HG03558 (cell line): ENCODE measurements at regions not wholly inside any gene's neighbourhood (a gene's known extent, or its start where the extent isn't known, plus 50 kb on each side); places are given as distances from the start of the nearest gene placed in this dataset.
A peak's percentile ranks its signal among the peaks of the same experiment; 100 is the strongest.

ENCODE experiments used
- ATAC-seq: cut with Tn5 transposase; IDR thresholded peaks from one replicate; pipeline ENCODE4 v1.9.1; 2021; ENCODE audit warnings: moderate number of reproducible peaks; ENCODE audit not compliant: unreplicated experiment; ENCODE audit errors: extremely low read depth

DNA sequence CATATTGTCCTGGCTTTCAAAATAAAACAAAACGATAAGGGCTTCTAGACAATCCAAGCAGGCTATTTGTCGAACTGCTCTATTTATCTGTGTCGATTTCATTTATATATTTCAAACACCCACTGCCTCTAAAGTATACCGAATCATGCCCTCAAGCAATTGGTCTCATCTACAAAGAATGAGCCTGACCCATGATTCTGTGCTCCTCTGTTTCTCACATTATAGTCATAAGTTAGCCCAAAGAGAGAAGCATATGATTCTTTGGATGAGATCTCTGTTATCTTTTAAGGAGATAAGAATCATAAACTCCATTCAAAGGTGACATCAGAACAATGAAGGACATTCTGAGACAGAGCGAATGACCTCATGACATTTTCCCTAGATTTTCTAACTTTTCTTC is 191.1 kb downstream of the MAP2K6 start:
- ATAC-seq: no peak

DNA sequence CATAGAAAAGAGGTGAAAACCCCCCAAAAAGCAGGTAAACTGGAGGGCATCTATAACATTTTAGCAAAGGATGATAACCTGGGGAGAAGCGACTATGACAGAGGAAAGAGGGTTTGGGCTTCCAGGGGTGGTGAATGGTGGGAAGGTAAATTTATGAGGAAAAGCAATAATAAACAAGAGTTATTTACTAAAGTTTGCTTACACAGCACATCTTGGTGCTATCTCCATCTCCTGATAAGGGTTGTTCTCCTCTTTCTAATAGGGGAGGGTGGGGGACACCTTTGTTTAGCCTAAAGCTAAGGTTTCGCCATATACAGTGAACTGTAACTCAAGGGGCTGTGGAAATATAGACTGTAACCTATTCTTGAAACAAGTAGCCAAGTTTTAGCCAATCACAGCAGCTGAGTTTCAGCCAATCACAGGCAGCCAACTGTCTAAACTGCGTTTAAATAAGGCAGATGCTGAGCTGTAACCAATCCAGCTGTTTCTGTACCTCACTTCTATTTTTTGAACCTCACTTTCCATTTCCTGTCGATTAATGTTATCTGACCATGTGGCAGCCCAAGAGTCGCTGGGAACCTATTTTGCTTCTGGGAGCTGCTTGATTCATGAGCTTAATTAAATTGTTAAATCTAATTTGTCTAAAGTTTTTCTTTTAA is 191.8 kb downstream of the MAP2K6 start:
- no peak for ATAC-seq

DNA sequence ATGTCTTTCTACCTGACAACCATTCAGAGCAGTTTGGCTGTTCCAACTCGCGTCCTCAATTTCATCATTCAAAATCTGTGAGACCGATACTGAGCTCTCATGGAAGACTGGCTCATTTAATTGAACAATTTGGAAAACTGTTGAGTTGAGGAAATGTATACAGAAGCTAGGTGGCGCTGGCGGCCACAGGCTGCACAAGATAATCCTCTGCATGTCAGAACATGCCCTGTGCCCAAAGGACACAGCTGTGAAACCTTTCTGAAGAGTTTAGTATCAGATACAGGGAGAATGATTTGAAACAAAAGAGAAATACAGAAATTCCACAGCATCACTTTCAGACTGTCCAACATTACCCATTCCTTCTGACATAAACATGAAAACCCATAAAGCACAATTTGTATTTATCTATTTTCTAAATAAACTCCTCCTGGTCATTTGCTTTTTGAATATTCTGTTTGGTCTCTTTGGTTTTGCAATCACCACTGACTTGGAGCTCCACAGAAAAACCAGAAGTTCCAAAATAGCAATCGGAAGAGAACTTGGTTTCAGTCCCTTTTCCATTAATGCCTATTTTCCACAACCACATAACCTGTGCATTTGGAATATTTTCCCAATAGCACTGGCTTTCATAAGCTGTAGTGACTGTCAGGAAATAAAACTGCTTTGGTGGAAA is 192.8 kb downstream of the MAP2K6 start:
- ATAC-seq: peak; percentile 78

DNA sequence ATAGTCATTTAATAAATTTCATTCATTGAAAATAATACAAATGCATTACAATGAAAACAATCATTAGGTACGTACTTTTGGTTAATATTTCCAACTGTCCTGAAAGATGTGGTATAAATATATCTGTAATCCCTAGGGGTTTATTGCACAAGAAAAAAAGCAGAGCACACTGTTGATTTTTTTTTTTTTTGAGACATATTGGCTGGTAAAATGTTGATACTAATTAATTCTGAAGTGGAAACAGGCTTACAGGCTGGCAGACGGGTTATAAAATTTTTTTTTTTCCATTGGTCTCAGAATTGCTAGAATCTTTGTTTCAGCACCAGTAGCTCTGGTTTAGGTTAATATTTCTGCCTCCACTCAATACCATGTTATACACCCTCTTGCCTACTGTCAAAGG is 193.6 kb downstream of the MAP2K6 start:
- ATAC-seq: no peak

DNA sequence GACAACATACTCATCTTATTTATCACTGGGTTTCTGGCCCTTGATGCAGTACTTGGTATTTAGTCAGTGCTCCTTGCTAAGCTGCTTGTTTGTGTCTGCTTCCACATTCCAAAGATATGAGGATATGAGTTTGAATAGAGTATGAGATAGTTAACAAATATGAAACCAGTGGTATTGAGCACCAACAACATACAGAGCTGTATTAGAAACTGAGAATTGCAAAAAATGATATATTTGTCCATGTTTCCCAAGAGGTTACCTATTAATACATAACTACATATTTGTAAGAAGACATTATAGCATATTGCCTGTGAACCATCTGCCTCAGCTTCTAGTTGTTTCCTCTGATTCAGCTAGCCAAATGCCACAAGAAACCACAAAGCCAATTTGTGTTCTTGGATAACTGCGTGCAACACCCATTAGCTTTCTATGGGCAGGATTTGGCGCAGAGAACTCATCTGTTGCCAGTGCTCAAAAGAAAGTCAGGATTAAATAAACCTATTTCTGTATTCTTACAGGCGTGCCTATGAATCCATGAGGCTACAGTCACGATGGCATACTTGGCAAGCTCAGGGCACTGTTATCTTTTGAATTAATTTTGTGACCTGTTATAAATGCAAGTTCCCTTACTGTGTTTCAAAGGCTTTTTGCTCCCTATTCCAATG is 194.4 kb downstream of the MAP2K6 start:
- no peak for ATAC-seq

DNA sequence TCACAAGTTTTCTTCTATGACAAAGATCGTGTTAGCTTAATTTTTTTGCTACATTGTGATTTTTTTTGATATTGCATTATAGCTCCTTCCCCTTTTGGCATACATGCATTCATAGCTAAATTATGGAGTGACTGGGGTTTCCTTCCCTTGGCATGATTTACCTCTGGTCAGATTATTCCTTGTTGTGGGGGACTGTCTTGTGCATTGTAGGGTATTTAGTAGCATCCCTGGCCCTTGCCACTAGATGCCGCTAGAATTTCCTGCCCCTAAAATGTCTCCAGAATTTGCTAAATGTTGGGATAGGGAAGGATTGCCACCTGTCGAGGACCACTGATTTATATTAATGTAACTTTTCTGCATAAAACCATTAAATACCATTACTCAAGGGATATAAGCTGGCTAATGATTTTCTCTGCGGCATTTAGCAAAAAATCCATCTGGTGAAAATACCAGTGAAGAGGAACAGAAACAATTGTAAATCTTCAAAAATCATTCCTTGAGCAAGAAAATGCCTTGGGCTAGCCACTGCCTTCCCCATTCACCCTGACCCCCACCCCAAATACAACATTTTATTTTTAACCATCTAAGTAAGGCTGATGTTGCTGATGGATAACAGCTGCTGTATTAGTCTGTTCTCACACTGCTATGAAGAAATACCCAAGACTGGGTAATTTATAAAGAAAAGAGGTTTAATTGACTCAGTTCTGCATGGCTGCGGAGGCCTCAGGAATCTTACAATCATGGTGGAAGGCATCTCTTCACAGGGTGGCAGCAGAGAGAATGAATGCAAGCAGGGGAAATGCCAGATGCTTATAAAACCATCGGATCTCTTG is 195.2 kb downstream of the MAP2K6 start:
- ATAC-seq: no peak

DNA sequence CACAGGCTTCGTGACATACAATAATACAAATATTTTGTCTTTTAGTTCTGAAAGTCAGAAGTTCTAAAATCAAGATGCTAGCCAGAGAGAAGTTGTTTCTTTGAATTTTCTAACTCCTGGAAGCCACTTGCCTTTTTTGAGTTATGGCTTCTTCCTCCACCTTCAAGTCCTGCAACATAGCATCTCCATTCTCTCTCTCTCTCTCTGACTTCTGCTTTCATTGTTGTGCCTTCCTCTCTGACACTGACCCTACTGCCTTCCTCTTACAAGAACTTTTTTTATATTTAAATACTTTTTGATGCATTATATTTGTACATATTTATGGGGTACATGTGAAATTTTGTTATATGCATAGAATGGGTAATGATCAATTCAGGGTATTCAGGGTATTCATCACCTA is 205.9 kb downstream of the MAP2K6 start:
- ATAC-seq: no peak

DNA sequence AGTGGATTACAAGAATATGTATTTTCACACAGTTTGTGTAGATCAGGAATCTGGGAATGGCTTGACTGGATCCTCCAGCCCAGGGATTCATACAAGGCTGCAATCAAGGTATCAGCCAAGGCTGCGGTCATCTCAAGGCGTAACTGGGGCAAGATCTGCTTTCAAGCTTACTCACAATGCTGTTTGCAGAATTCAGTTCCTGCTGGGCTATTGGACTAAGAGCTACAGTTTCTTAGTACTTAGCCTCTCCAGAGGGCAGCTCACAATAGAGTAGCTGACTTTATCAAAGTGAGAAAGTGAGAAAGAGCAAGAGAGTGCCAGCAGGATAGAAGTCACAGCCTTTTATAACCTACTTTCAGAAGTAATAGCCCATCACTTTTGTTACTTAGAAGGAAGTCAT is 211.0 kb downstream of the MAP2K6 start:
- no peak for ATAC-seq

DNA sequence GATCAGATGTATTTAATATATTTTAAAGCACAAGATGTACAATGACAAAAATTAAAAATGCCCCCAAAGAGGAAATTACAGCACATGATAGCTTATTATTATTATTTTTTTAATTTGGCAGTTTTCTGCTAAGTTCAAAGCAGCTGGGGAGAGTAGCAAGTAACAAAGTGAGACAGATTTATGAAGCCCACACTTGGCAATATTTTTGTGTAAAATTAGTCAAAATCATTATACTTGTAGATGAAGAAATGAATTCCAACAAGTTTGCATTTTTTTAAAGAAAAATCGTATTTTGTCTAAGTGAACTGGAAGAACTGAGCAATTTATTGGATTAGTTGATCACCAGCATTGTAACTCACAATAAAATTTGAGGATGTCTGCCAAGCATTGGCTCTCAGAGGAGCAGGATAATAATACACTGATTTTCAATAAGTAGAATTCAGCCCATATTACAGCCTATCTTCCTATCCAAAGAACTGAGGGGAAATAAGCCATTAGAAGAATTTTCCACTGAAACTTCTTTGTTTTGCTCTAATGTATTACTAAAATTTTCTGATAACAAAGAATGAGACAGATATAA is 215.6 kb downstream of the MAP2K6 start:
- ATAC-seq: no peak

DNA sequence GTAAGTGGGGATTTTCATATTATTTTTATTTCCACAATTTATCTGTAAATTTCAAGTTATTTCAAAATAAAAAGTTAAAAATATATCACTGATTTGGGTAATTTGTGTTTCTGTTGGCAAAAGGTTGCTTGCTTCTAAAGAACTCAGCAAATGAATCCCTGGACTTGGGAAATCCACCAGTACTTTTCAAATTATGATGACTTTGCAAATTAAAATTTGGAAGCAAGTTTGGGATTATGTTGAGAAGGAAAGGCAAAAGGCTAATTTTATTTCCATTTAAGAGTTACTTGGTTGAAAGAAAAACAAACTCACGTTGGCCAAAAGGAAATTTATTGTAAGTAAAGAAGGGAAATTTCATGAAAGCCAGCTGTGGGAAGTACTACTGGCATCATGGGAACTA is 220.3 kb downstream of the MAP2K6 start:
- ATAC-seq: no peak

DNA sequence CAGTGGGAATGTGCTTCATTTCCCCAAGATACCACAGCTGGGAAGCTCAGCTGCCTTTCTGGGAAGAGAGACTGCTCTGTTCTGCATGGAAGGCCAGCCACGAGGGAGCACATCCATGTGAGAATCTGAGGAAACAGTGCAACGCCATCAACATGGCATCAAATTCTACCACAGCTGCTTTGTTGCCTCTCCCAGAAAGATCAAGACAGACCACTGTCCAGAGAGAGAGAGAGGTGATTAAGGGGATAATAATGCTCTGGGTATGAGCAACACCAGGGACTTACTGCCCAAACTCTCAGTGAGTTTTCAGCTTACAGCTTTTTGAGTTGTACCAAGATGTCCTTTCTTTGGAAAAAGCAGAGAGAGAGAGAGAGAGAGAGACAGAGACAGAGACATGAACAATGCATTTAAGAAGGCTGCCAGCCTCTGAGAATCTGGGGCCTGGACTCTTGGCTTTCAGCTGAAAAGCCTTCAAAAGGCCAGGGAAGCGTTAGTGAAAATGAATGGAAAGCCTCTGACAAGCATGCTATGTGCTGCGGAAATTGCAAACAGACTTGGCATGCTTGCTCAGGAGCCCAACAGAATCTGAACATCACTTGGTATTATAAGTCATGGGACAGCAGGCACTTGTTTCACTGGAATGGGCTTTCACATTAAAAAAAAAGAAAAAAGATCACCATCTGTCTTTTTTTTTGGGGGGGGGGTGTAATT is 223.1 kb downstream of the MAP2K6 start:
- ATAC-seq: no peak

DNA sequence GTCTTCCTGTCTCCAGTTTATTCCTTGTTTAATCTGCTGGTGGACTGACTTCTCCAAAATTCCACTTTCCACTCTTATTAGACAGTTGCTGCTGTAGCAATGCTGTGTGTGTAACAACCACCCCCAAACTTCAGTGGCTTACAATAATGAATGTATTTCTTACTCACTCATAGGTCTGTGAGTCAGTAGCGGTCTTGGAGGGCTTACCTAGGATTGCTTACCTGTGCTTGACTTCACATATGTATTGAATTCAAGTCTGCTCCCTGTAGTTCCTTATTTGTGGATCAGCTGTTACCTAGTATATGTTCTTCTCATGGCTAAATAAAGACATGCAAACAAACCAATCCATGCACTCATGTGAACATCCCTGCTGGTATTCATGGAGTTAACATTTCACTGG is 224.6 kb downstream of the MAP2K6 start:
- no peak for ATAC-seq

DNA sequence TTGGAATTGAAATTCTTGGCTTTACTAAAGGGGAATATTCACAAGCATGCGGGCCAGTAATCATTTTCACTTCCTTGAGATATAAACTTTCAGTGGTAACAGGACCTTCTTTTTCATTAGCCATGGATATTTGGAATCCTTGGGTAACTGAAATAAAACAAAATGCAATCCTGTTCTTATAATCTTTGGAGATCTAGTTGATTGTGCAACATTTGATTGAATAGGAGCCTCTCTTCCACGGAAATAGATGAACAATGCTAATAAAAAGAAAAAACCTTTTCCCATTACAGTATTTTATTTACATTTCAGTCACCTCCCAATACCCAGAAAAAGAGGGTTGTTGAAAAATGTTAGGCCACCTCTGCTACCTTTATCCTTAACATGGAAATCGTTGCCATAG is 225.6 kb downstream of the MAP2K6 start:
- no peak for ATAC-seq

DNA sequence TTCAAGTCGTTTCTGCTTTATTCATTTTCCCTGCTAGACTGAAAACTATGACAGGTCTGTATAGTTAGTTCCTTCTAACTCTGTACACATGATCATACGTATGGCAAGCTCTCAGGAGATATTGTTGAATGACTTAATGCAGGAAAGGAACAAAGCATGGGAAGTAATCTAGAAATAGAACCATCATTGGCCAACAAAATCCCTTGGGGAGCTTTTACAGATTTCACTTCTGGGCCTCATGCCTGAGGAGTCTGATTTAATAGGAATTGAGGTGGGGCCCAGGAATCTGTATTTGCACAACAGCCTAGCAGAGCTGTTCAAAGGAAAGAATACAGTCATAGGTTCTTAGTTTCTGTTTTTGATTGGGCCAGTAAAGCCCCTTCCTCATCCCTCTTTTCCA is 229.2 kb downstream of the MAP2K6 start:
- ATAC-seq: no peak

DNA sequence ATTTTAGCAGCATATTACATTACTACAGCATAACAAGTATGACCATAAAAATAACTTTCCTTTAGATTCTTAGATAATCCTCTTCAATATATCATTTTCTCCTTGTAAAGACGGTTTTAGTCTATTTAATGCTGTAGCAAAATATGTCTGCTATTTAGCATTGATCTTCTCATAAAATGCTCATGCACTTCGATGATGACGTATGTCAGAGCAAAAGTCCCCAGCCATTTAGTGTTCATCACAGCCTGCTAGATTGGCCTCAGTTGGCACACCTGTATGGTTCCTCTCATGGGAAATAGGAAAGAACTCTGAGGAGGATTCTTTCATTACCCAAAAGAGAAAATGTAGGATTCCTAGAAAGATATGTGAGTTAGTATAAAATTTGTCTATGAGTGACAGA is 232.2 kb downstream of the MAP2K6 start:
- ATAC-seq: no peak

DNA sequence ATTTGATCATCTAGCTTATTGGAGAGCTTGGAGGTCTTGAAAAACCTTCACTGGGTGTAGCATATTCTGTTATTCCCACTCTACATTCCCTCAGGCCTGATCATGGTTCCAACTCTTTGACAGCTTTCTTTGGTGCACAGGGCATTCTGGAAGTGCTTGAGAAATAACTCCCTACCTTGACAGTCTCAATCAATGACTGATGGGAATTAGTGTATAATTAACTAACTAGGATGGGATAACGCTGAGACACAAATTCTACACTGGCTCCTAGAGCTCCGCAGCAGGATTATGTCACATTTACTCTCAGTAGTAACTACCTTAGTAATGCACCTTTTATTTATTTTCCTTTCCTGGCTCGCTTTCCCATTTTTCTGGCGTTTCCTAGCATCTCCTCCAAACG is 236.4 kb downstream of the MAP2K6 start:
- no peak for ATAC-seq

DNA sequence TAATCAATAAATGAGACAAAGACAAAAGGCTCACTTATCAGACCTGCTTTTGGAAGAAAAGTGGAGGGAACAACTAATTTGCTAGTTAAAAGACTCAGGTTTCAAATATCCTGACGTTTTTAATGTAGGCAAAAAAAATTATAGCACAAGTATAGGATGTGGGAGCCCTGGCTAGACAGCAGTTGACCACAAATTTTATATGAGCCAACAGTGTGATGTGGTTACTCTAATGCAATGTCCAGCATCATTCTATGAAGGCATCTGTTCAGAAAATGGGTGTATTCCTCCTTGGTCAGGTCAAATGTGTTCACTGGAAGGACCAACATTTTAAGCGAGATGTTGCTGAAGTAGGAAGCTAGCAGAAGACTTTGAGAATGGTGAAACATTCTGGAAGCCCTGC is 237.4 kb downstream of the MAP2K6 start:
- no peak for ATAC-seq

DNA sequence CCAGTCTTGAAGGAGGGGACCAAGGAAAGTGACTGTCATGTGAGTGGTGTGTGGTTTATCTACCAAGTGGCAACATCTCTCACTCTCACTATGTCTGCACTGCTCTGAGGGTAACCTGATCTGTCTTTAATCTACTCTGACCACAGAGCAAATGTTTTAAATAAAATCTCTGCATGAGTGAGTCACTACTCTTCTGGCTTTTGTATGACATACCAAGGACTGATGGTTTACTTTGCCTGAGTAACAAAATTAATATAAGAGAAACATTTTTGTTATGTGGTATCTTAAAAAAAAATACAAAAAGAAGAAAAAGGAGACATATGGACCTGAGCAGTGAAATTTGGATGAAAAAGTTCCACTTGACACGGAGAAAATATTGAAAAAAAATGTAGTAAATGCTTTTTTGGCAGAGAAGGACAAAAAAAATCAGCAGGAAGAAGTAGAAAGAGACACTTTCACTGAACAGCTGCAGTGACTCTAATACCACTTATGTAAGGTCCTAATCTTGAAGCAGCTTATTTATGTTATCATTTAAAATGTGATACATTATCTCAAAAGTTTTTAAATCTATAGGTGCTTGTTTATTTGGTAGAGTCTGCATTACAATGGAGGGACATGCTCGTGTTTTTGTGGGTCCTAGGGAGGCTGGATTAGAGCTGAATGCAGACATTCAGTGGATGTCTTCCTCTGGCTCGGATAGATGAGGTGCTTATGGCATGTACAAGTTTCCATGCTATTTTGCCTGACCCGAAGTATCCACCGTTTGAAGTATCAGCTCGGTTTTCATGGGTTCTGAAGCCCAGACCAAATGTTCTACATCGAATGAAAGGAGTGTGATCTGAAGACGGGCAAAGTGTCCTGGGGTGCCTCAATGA is 240.7 kb downstream of the MAP2K6 start:
- no peak for ATAC-seq

DNA sequence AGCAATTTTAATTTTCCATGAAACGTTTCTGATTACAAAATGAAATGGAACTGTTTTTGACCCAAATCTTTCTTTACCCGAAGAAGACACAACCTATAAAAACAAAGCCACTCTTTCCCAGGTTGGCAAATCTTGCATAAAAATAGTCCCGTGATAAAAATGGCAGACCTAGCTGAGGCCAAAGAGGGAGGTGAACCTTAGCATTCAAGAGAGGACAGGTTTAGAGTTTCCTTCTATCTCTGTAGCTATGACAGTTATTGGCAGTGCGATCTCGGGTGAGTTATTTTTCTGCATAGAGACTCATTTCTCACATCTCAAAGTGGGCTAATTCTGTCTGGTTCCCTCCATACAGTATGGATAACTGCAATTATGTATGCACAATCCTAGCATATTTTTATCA is 241.4 kb downstream of the MAP2K6 start:
- no peak for ATAC-seq
